ENCODE measurements at regions not wholly inside any gene's neighbourhood (a gene's known extent, or its start where the extent isn't known, plus 50 kb on each side); places are given as distances from the start of the nearest gene placed in this dataset.

DNA sequence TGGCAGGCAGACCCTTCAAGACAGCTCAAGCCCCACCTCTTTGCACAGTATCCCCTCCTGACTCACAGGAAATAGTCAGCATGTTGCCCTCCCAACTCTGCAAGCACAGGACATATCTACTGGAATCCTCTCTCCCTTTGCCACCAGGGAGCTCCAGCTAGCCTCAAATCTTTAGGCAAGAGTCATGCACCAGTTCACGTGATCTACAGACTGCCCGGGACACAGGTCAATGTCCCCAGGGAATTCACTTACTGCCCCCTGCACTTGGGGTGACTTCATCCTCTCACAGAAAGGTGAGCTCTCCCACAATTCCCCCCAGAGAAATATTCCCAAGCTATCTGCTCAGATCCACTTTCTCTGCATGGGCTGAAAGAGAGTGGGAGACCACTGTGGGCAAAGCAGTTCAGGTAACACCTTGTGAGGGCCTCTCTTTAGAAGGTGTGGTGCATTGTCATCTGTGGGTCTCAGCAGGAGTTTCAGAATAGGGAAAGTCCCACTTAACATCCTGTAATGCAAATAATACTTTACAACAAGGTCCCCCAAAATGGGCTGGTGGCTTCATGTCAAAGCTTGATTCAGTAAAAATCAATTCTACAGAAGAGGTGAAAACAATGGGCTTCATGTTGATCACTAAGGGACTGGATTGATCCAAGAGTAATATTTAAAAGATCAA is 129.9 kb downstream of the NOC3L start:
- Histone ChIP-seq H3K36me3 (no peaks in the 10 kb centered on the region), H3K9me3 (no peaks in the 10 kb centered on the region), H3K27me3 (no peaks in the 10 kb centered on the region), H3K4me3 (no peak overlapping the region), H3K27ac (no peak overlapping the region), H3K4me1 (no peaks in the 10 kb centered on the region)
- no peak for ATAC-seq
- TF ChIP-seq, protein P1, sequence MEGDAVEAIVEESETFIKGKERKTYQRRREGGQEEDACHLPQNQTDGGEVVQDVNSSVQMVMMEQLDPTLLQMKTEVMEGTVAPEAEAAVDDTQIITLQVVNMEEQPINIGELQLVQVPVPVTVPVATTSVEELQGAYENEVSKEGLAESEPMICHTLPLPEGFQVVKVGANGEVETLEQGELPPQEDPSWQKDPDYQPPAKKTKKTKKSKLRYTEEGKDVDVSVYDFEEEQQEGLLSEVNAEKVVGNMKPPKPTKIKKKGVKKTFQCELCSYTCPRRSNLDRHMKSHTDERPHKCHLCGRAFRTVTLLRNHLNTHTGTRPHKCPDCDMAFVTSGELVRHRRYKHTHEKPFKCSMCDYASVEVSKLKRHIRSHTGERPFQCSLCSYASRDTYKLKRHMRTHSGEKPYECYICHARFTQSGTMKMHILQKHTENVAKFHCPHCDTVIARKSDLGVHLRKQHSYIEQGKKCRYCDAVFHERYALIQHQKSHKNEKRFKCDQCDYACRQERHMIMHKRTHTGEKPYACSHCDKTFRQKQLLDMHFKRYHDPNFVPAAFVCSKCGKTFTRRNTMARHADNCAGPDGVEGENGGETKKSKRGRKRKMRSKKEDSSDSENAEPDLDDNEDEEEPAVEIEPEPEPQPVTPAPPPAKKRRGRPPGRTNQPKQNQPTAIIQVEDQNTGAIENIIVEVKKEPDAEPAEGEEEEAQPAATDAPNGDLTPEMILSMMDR (IDR thresholded peaks at IDR 0.05 in 4 of 5, conservative IDR thresholded peaks at IDR 0.05 in 1 of 5), result no peak
- TF ChIP-seq POLR2A (IDR thresholded peaks at IDR 0.05), result no peak
- in situ Hi-C loops (cut with MboI; ENCODE audit: low sequenced_read_pairs in 4 of 4) (no loop called here), intact Hi-C loops (cut with DNase I; ENCODE audit: low total_unique reads) (no loop called here)
- DNase-seq, result no peak

- H3K4me3 ChIP-seq, result no peak overlapping the region
- ATAC-seq, result no peak
- no peaks in the 10 kb centered on the region for H3K4me1 ChIP-seq
- H3K27ac ChIP-seq, result no peak overlapping the region
- no peaks in the 10 kb centered on the region for H3K9me3 ChIP-seq
- in situ Hi-C loops (cut with MboI; ENCODE audit: low sequenced_read_pairs in 4 of 4), result no loop called here
- intact Hi-C loops (cut with DNase I; ENCODE audit: low total_unique reads), result no loop called here
- H3K36me3 ChIP-seq, result no peaks in the 10 kb centered on the region
- DNase-seq, result no peak
- H3K27me3 ChIP-seq, result no peaks in the 10 kb centered on the region
- TF ChIP-seq POLR2A (IDR thresholded peaks at IDR 0.05), result no peak
- TF ChIP-seq, protein P1 (IDR thresholded peaks at IDR 0.05 in 4 of 5, conservative IDR thresholded peaks at IDR 0.05 in 1 of 5), result no peak
Measured at GRCh38 chr10:94235461-94235860, 127.3 kb downstream of the NOC3L start.

DNA sequence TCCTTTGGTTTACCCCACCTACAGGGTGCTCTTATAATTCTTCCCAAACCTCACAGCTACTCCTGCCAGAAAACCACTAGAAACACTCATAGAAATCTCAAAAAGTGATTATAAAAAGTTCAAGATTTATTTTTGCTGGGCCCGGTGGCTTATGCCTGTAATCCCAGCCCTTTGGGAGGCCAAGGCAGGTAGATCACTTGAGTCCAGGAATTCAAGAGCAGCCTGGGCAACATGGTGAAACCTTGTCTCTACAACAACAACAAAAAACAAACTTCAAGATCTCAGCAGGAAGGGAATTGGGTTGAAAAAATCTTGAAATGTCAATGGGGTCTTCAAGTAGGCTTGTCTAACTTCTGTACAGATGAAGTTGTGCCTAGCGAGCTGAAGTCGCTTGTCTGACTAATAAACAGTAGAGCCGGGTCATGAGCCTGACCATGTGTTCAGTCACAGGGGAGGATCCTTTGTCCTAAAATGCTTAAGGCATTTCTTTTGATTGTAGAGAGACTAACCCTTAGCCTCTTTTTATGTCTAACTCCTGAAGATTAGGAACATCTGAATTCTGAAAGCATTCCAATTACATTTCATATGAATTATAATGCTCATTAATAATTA is 124.6 kb downstream of the NOC3L start:
- TF ChIP-seq, protein P1 (IDR thresholded peaks at IDR 0.05 in 4 of 5, conservative IDR thresholded peaks at IDR 0.05 in 1 of 5), result no peak
- no peak for TF ChIP-seq POLR2A (IDR thresholded peaks at IDR 0.05)
- no peaks in the 10 kb centered on the region for H3K36me3 ChIP-seq
- in situ Hi-C loops (cut with MboI; ENCODE audit: low sequenced_read_pairs in 4 of 4), result no loop called here
- H3K9me3 ChIP-seq, result no peaks in the 10 kb centered on the region
- no peaks in the 10 kb centered on the region for H3K27me3 ChIP-seq
- no peaks in the 10 kb centered on the region for H3K4me1 ChIP-seq
- ATAC-seq (no peak), DNase-seq (no peak)
- intact Hi-C loops (cut with DNase I; ENCODE audit: low total_unique reads), result no loop called here
- no peak overlapping the region for H3K27ac ChIP-seq
- H3K4me3 ChIP-seq, result no peak overlapping the region

- Histone ChIP-seq H3K36me3 (no peaks in the 10 kb centered on the region), H3K4me1 (no peaks in the 10 kb centered on the region), H3K4me3 (no peak overlapping the region), H3K27ac (no peak overlapping the region), H3K27me3 (no peaks in the 10 kb centered on the region), H3K9me3 (no peaks in the 10 kb centered on the region)
- in situ Hi-C loops (cut with MboI; ENCODE audit: low sequenced_read_pairs in 4 of 4), result no loop called here
- ATAC-seq, result no peak
- DNase-seq, result no peak
- intact Hi-C loops (cut with DNase I; ENCODE audit: low total_unique reads), result no loop called here
- TF ChIP-seq, protein P1 (IDR thresholded peaks at IDR 0.05 in 4 of 5, conservative IDR thresholded peaks at IDR 0.05 in 1 of 5), result no peak
- TF ChIP-seq POLR2A (IDR thresholded peaks at IDR 0.05), result no peak
Measured at GRCh38 chr10:94239696-94240095, 123.0 kb downstream of the NOC3L start.
